AG10803 (cell line): ENCODE measurements at regions not wholly inside any gene's neighbourhood (a gene's known extent, or its start where the extent isn't known, plus 50 kb on each side); places are given as distances from the start of the nearest gene placed in this dataset.

Experiments
- DNase-seq: peaks from one replicate; pipeline ENCODE4 v3.0.0; 2010; ENCODE audit warnings: low read depth
- H3K4me3 ChIP-seq: 2 replicates; pipeline ENCODE4 v1.5.1; 2011; ENCODE audit warnings: mild to moderate bottlenecking, low read length, control low read depth
- TF ChIP-seq, protein P1 (sequence below): conservative IDR thresholded peaks from 2 replicates; pipeline ENCODE4 v1.5.1; 2011; ENCODE audit warnings: mild to moderate bottlenecking, low read length, control low read depth, inconsistent platforms

DNA sequence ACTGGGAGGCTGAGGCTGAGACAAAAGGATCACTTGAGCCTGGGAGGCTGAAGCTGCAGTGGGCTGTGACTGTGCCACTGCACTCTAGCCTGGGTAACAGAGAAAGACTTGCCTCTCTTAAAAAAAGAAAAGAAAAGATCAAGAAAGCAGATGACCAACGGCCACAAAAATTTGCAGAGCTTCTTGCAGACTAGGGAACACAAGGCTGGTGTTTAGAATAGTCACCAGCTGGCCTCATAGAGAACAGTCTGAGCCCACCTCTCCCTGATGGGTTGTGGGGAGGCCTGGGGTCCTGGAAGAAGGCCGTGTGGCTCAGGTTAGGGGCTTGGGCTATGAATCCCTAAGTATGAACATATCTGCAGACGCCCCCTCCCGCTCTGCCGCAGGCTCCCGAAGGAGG lies 73.7 kb upstream of the MED9 start:
- DNase-seq, result no peak
- H3K4me3 ChIP-seq, result no peak overlapping the region
- TF ChIP-seq, protein P1, sequence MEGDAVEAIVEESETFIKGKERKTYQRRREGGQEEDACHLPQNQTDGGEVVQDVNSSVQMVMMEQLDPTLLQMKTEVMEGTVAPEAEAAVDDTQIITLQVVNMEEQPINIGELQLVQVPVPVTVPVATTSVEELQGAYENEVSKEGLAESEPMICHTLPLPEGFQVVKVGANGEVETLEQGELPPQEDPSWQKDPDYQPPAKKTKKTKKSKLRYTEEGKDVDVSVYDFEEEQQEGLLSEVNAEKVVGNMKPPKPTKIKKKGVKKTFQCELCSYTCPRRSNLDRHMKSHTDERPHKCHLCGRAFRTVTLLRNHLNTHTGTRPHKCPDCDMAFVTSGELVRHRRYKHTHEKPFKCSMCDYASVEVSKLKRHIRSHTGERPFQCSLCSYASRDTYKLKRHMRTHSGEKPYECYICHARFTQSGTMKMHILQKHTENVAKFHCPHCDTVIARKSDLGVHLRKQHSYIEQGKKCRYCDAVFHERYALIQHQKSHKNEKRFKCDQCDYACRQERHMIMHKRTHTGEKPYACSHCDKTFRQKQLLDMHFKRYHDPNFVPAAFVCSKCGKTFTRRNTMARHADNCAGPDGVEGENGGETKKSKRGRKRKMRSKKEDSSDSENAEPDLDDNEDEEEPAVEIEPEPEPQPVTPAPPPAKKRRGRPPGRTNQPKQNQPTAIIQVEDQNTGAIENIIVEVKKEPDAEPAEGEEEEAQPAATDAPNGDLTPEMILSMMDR, result no peak

DNA sequence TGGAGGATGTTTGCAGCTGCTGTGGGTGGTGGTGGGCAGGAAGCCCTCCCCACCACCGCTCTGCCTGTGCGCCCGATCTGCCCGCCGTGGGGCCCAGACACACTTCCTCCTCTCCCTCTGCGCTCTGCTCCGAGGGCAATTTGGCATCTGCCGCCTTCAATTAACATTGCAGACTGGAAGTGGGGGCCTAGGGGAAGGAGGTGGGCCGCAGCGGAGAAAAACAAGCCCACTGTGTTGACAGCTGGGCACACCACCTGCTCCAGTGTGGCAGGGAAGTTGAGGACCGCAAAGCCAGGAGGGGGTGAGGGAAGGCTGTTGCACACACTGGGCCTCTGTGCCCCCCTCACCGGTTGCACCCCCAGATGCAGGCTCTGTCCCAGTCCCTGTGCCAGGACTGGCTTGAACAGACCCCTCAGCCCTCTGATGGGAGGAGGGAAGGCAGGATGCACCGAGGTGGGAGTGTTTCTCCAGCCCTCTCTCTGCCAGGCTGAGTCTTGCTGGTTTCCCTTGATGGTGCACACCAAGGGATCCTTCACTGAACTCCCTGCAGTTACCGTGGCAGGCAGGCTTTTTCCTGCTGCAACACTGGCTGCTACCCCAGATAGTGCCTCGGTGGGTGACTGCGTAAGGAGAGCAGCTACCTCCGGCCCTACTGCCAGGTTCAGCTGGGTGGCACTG lies 72.8 kb upstream of the MED9 start:
- DNase-seq, result no peak

DNA sequence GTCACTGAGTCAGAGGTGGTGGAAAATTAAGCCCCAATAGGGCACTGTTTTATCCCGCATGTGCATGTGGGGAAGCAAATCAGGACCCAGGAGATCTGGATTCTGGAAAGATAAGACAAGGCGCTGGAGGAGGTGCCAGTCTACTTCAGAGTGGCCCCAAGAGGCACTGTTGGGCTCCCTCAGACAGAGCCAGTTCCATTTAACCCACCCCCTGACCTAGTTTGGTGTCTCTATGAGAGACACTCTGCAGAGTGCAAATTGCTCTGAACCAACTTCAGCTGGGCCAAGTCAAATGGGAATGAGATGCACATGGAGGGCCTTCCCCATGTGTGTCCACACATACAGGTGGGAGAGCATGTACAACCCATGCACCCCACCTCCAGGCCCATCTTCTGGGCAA lies 71.1 kb upstream of the MED9 start:
- DNase-seq, result no peak
- TF ChIP-seq, protein P1, result no peak
- H3K4me3 ChIP-seq, result no peak overlapping the region

More for the DNA sequence above, 72.8 kb upstream of the MED9 start:
- no peak overlapping the region for H3K4me3 ChIP-seq
- TF ChIP-seq, protein P1, result no peak

DNA sequence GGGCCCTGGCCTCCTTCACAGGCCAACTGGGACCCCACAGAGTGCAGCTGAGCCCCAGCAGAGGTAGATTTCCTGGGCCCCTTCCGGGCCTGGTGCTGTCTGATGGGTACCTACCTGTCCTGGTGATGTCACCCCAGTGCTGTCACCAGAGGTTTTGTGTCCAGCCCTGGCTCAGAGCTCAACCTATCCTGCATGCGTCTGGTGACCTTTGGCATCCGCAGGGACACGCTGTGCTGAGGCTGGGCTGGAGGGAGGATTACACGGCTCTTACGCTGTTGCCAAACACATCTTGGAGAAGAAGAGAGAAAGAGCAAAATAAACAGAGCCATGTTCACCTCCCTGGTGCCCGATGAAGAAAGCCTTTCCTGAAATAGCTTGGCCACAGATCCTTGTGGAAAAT lies 70.6 kb upstream of the MED9 start:
- DNase-seq, result no peak
- TF ChIP-seq, protein P1, result no peak
- no peak overlapping the region for H3K4me3 ChIP-seq

DNA sequence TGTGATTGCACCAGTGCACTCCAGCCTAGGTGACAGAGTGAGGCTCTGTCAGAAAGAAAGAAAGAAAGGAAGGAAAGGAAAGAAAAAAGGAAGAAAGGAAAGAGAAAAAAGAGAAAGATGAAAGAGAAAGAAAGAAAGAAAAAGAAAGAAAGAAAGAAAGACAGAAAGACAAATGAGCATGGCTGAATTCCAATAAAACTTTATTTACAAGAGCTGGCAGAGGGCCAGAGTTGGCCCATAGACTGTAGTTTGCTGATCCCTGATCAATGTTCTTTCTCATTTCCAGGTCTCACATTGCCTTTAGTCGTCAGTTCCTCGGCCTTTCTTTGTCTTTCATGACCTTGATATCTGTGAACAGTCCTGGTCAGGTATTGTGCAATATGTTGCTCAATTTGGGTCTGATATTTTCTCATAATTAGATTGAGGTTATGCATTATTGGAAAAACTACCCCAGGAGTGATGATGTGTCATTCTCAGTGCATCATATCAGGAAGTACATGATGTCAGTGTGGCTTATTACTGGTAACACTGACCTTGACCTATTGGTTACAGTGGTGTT lies 68.5 kb upstream of the MED9 start:
- DNase-seq, result peak; percentile 62
- TF ChIP-seq, protein P1, result no peak
- no peak overlapping the region for H3K4me3 ChIP-seq

DNA sequence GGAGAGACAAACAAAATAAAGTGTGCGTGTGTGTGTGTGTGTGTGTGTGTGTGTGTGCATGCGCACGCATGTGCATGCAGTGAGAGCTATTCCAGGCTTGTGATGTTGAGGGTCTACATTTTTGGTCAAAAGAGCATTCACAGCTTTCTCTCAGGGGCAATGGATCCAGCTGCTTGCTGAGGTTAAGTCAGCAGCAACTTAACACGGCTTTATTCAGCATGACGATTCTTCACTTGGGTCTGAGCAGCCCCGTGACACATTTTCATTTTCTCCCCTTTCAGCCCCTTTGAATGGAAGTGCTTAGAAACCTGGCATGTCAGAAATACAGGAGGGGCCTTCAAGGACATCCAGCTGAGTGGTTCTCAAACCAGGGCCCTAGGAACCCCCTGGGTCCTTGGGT lies 66.4 kb upstream of the MED9 start:
- H3K4me3 ChIP-seq, result no peak overlapping the region
- DNase-seq, result no peak
- TF ChIP-seq, protein P1, result no peak

DNA sequence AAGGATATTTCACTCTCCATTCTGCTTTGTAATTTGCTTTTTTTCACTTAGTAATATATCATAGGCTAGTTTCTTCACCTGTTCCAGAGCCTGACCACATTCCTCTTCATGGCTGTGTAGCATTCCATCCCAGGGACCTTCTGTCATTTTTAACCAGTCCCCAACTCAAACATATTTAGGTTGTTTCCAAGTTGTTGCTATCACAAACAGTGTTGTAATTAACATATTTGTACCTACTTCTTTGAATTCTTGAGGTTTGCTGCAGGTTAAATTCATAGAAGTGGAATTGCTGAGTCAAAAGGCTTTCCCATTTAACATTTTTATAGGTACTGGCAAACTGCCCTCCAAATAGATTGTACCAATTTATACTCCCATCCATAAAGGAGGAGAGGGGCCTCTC lies 65.1 kb upstream of the MED9 start:
- peak; percentile 81 for DNase-seq
- H3K4me3 ChIP-seq, result no peak overlapping the region
- TF ChIP-seq, protein P1, result no peak
